HG03520 (cell line): ENCODE measurements at regions not wholly inside any gene's neighbourhood (a gene's known extent, or its start where the extent isn't known, plus 50 kb on each side); places are given as distances from the start of the nearest gene placed in this dataset.
A peak's percentile ranks its signal among the peaks of the same experiment; 100 is the strongest.

Experiments used
- ATAC-seq: cut with Tn5 transposase; IDR thresholded peaks from one replicate; pipeline ENCODE4 v1.9.1; 2021; ENCODE audit warnings: mild to moderate bottlenecking, moderate library complexity; ENCODE audit not compliant: unreplicated experiment

DNA sequence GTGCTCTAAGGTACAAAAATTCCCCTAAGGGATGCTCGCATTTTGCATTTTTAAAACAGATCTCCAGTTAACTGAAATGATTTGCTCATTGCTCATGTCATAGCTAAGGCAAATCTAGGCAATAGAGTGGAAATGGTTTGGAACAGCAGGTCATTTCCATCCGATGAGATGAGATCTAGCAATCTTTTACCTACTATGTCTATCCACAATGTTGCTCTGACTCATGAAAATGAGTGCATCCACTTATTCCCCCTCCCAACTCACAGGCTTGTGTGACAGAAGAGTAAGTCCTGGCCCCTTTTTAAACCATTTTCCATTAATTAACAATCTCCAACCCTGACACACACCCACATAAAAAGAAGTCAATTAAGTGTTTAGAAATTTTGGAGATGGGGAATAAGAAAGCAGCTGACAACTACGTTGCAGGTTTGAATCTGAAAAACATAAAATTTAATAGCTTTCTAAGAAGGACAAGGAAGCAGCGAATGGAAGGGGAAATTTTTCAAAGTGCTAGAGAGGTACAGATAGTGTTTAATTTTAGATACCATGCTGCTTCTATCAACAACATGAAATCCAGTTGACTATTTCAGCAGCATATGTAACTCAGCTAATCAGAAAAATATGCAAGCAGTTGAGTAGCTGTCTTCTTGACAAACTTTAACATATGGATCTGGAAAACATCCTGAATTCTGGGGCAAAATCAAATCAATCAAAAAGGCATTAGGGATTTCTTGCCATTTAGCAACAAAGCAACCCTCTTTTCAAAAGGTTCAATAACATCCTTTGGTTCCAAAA is 112.0 kb downstream of the TMCO5A start:
- ATAC-seq, result no peak

DNA sequence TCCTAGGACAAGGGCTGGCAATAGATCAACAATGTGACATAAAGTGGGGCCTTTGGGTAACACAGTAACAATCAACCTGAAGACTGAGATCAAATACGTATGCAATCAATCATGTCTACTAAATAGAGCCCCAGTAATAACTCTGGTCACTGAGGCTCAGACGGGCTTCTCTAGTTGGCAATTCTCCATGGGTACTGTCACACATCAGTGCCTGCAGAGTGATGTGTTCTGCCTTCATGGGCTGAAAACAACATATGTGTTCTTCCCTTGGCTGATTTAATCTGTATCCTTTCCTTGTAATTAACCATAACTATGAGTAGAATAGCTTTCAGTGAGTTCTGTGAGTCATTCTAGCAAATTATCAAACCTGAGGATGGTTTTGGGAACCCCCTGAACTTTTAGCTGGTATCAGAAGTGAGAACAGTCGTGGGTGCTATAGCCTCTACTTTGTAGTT is 113.6 kb downstream of the TMCO5A start:
- ATAC-seq, result no peak

DNA sequence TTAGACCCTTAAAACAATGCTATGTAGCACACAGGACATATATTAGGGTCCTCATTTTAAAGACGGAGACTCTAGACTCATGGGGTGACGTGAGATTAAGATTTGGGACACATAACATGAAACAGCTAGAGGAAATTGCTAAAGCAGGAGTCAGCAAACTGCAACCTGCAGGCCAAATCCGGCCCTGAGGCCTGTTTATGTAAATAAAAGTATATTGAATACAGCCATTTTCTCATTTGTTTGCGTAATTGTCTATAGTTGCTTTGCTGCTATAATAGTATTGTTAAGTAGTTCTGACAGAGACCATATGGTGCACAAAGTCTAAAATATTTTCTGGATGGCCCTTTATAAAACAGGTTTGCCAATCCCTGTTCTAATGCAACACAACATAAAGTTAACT is 115.5 kb downstream of the TMCO5A start:
- no peak for ATAC-seq

DNA sequence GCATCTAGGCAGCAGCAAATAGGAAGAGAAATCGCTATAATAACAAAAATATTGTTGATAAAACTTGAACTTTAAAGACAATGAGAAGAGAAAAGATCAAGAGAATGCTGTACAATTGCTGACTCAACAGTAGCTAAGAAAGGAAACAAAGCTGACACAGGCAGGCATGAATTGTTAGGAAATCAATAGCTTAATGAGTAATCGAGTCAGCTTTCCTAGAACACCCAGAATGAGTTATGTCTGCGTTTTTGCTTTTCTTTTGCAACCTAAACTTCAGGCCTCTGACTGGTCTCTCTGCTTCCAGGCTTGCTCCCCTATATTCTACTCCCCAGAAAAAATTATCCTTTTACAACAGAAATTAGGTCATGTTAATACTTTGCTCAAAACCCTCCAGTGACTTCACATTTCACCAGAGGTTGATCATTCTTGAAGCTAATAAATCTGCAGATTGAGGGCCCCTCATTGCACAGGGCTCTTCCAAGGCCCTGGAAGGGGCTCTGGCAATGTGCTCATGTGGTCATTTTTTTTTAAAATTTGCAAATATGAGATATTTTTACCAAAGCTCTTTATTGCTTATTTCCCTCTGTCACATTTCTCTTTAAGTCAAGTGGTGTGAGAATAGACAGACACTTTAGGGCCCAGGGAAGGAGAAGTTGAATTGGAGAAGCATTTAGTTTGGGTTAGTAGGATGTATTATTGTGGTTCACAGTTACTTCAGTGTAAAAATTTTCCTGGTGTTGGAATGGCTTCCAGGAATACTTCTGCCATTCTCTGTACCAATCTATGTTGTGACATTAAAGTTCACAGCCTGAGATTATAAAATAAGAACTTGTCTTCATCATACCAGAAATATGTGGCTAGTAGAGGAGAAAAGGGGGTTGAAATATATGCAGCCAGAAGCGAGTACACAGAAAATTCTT is 116.3 kb downstream of the TMCO5A start:
- ATAC-seq, result no peak

DNA sequence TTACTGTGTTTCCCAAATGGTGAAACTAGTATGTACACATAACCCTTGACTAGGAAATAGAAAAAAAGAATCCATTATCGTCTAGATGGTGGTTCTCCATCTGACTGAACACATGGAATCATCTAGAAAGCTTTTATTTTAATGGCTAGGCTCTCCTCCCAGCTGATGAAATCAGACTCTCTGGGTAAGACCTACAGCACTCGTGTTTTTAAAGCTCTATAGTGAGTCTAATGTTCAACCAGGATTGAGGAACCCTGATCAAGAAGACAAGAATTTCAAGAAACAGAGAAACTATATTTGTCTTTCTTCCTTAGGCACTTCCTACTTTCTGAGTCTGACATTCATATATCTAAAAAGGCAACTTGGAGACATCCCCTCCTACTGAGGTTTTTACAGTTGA is 118.8 kb downstream of the TMCO5A start:
- no peak for ATAC-seq

DNA sequence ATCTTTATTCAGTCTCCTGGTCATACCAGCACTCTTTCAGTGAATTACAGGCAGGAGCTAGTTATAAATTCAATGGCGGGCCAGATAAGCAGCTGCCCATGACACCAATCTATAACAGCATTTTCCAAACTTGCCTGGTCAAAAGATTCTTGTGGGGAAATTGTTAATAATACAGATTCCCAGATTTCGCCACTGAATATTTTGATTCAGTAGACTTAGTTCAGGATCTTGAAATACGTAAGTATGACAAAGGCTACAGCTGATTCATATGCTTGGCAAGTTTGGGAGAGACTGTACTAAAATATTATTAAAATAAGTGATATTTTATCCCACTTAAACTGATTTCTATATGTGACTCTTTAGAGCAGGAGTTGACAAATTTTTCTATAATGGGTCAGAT is 119.3 kb downstream of the TMCO5A start:
- no peak for ATAC-seq

DNA sequence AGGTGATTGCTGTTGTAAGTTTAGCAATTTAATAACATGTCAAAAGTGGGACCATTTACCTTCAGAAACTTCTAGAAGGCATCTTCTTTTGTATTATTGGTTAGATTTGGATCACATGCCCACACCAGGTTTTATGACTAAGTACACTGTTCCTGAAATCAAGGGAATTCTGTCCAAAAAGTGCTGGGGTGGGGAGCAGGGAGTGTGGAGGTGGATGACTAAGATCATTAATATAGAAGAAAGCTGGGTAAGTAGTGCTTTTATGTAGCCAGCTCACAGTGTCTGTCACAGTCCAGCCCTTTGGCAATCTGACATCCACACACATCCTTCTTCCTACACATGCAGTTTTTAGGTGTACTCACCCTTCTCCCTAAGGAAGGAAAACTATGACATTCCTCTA is 120.0 kb downstream of the TMCO5A start:
- no peak for ATAC-seq

DNA sequence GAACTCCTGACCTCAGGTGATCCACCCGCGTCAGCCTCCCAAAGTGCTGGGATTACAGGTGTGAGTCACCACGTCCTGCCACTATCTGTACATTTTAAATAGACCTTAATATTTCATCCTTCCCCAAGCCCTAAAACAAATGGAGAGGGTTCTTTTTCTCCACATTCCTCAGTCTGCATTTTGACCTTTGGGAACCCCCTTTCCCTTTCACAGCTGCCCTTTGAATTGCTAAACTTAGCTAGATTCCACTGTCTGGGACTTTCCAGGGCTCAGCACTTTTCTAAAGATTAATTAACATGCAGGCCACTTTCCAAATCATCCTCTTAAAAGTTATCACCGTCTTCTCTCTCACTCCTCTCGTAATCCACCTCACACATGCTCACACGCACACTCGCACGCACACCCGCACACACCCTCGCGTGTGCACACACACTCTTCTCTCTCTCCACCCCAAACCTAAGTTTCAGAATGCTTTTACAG is 124.2 kb downstream of the TMCO5A start:
- no peak for ATAC-seq

DNA sequence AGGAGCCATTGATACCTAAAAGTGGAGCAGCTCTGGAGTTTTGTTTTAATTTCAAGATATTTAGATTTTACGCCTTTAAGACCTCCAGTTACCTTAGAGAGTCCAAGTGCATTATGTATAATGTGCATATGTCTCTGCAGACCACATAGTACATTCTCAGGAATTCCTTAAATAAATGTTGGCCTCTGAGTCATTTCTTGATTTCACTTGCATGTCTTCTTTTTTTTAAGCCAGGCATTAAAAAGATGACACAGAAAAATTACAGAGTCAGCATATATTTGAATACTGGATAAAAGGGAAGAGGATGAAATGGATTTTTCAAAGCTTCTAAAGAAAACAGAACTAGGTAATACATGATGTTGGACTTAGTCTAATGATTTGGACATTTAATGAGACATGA is 125.2 kb downstream of the TMCO5A start:
- ATAC-seq, result no peak

DNA sequence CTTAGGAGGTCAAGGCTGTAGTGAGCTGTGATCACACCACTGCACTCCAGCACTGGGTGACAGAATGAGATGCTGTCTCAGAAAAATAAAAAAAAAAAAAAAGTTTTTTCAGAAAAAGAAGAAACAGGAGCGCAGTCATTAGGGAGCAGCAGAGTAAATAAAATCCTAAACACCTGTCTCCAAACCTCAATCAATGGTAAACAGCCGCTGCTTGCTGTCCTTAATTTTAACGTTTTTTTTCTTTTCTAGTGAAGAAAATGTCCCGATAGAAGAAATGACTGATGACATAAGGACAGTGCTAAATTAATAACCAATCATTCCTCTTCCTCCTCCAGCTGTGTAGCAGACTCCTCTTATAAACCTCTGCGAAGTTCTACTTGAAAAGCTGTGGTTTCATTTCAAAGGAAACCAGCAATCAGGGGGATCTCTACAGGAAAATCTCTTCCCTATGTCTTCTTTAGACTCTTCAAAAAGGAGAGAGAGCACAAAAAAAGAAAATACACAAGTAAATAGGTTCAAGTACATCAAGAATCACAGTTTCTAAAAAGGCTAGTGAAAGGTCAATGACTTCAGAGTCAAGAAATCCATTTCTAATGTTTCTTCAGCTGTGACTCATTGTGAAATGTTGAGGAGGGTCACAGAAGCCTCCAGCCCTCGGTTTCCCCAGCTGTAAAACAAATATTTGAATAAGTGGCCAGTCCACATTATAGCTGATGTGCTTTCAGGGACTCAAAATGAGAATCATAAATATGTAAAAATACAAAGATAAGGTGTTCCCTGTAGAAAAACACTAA is 127.6 kb downstream of the TMCO5A start:
- no peak for ATAC-seq

DNA sequence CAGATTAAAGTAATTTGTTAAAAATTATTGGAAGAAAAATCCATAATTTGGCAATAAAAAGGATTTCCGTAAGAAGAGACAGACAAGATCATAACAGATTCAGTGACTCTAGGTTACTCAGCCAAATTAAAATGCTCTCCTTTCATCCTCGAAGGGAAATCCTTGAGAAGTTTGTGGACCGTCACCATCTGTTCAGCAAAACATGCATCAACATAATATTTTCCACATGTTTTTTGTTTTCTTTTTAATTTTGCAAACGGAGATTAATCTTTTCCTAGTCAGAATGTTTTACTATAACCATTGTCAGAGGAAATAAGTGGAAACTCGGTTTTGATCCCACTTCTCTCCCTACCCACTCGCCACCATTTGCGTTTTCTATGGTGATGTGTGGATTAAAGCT is 128.3 kb downstream of the TMCO5A start:
- no peak for ATAC-seq

DNA sequence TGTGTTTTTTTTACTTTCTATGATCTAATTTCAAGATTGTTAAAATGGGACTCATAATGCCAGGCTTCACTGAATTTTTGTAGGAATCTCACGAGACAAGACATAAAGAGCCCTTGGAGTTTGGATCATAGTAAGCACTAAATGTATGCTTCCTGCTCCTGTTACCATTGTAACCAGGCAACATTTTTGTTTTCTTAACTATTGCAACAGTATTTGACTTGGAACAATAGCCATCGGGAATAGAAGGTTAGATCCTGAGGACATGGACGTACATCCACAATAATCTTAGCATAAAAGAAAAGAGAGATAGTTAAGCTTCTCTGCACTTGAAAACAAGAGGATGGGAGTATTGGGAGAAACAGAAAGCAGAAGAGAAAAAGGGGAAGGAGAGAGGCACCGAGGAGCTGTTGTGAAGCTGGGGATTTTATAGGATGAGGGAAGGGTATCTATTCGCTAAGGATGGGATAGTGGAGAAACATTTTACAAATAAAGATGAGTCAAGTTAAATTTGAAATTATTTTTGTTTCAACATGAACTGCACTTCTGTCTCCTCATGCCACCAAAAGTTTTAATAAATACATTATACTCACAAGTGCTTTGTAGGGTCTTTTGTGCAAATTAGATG is 131.4 kb downstream of the TMCO5A start:
- ATAC-seq, result no peak

DNA sequence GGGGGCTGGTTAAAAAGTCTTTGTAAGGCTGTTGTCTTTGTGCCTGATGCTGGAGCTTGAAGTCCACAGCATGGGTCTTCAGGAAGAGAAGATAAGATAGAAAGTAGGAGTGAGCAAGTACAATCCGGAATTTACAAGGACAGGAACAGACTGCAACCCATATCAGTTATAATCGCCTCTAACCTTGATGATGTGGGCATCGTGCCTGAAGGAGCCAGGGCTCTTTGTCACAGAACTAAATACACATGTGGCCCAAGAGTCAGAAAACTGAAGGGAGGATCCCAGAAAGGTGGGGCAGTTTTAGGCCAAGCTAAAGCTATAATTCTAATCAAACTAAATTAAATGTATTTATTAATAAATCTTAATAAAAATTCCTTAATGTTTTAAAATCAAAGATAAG is 132.2 kb downstream of the TMCO5A start:
- no peak for ATAC-seq

DNA sequence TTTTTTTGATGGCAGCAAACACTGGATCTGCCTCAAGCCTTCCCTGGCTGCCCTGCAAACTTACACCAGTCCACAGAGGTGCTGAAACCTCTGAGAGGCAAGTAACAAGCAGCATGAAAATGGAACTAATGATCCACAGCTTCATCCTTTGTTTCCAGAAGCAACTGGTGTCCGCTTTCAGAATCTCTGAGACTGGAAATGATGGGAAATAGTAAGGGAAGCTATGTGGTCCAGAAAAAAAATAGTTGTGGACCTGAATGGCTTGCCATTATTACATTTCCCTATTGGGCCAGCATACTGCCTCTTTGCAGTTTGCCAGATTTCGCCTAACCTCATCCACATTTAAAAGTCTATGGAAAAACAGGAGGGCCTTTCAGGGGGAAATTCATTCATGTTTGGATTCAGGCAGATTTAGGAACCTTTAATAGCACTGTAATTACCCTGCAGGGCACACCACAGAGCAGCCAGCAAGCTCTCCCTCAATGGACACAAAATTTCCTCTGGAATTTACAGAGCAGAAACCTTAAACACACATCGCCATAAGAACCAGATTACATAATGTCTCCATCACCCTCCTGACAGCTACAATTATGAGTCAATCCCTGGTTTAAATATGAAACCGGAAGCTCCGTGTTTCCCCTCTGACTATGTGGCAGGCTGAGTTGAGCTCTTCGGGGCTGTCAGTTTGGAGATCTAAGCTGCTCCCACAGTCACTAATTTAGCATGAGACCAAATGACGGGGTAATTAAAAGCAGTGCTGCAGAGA is 134.4 kb downstream of the TMCO5A start:
- ATAC-seq, result peak; percentile 81

DNA sequence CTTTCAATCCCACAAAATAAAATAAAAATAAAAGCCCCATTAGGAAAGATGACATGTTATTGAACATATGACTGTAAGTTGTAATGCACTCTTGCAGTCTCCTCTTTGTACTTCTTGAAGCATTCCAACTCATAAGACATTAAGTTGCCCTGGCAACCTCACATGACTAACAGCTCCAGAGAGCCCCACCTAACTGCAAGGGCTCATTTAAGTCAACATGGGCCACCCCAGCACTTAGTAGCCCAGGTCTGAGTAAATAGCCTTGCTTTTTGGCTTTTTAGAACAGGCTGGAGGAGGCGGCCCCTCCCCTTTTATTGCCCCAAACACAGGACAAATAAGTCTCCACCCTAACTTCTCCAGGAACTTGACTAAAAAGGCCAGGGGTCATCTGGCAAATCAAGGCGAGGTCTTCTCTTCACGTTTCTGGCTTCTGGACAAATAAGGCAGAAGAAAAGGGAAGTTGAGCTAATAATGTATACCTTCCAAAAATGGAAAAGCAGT is 135.1 kb downstream of the TMCO5A start:
- ATAC-seq, result no peak

DNA sequence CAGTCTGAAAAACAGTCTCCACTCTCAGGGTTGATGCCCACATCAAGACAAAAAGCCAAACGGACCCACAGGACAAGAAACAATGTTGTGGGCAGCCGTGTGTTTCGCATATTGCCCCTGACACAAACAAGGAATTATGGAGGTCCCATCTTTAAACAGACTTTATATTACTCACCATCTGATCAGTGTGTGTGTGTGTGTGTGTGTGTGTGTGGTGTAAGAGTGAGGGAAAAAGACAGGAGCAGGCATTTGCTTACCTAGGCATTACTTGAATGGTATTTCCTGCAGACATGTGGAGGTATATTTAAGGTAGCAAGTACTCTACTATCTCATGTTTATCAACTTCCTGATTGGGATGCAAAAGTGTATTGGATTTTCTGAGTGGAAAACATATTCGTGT is 136.3 kb downstream of the TMCO5A start:
- ATAC-seq, result no peak

DNA sequence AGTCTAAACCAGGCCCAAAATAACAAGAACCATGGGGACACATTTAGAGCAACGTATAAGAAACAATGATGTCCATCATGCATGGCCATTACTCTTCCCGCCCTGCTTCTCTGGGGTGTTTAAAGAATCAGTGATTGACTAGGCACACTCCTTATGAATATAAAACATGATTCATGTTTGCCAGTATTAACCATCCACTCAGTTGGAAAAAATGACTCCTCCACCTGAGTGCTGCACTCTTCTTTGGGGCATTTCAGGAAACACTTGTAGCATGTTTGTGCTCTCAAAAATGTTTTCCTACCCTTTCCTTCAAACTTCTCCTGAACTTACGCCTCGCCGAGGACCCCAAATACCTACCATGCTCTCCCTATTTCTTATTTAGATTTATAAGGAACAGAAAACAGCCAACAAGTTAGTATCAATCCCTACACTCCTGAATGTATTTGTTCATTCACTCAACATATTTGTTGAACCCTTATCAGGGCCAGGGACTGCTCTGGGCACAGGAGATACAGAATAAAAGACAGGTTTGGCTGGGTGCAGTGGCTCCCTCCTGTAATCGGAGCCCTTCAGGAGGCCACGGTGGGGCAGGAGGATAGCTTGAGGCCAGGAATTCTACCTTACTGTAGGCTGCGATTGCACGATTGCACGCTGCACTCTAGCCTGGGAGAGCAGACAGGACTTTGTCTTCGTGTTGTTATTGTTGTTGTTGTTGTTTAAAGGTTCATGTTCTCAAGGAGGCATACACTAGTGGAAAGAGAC is 137.0 kb downstream of the TMCO5A start:
- ATAC-seq, result no peak

DNA sequence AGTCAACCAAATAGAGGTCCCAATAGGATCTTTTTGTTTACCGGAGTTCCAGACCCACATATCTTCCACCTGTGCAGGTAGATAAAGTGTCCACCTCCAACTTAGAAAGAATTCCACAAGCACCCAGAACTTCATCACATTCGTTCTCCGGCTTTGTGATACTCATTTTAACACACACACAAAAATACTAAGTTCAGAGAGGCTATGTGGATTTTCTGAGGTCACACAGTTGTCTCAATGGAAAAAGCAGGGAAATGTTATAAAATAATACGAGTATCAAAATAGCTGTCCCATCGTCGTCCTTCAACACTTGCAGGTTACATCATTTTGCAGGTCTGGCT is 137.5 kb downstream of the TMCO5A start:
- ATAC-seq, result no peak
